ENCODE measurements at regions not wholly inside any gene's neighbourhood (a gene's known extent, or its start where the extent isn't known, plus 50 kb on each side); places are given as distances from the start of the nearest gene placed in this dataset.
"Not testable (repeated sequence)": the region's sequence is repeated elsewhere in the genome, so short reads cannot be mapped to it uniquely, and the experiment has no call there.

DNA sequence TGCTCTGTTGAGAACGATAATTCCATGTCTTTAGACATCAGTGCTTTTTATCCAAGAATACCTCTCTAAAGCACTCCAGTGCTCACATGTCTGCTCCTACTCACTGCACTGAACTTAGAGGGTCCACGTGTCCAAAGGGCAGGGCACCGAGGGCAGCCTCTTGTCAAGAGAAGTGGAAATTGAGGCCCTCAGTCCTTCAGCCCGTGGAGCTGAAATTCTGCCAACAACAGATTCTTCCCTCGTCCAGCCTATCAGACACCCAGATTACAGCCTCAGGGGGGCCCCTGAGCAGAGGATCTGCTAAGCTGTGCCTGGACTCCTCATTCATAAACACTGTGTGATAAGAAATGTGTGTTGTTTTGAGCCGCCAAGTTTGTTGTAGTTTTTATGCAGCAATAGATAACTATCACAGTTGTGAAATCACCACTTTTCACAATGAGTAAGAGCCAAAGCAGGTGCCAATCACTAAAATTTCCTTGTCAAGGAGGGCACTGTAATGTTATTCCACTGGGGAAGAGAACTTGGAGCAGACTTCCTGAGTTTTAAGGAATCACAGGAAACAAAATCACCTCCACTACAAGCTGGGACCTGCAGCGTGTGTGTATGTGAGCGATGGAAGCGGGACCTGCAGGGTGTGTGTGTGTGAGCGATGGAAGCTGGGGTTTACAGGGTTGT, 58.8 kb upstream of the IGFBPL1 start:
- TF ChIP-seq, protein P1, sequence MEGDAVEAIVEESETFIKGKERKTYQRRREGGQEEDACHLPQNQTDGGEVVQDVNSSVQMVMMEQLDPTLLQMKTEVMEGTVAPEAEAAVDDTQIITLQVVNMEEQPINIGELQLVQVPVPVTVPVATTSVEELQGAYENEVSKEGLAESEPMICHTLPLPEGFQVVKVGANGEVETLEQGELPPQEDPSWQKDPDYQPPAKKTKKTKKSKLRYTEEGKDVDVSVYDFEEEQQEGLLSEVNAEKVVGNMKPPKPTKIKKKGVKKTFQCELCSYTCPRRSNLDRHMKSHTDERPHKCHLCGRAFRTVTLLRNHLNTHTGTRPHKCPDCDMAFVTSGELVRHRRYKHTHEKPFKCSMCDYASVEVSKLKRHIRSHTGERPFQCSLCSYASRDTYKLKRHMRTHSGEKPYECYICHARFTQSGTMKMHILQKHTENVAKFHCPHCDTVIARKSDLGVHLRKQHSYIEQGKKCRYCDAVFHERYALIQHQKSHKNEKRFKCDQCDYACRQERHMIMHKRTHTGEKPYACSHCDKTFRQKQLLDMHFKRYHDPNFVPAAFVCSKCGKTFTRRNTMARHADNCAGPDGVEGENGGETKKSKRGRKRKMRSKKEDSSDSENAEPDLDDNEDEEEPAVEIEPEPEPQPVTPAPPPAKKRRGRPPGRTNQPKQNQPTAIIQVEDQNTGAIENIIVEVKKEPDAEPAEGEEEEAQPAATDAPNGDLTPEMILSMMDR (IDR thresholded peaks at IDR 0.05): no peak
- ATAC-seq: no peak
- WGBS, 2 donors: 53 to 58% methylated on average over 10 of the region's 10 CpGs
- H3K27me3 ChIP-seq: no peaks in the 10 kb centered on the region
- no peaks in the 10 kb centered on the region for H3K4me1 ChIP-seq
- FAIRE-seq: no peak
- no peak overlapping the region for H3K27ac ChIP-seq
- DNase-seq: no peak
- no peaks in the 10 kb centered on the region for H3K36me3 ChIP-seq
- no peaks in the 10 kb centered on the region for H3K9me3 ChIP-seq
- no peak overlapping the region for H3K4me3 ChIP-seq
- intact Hi-C loops (cut with DNase I): no loop called here

DNA sequence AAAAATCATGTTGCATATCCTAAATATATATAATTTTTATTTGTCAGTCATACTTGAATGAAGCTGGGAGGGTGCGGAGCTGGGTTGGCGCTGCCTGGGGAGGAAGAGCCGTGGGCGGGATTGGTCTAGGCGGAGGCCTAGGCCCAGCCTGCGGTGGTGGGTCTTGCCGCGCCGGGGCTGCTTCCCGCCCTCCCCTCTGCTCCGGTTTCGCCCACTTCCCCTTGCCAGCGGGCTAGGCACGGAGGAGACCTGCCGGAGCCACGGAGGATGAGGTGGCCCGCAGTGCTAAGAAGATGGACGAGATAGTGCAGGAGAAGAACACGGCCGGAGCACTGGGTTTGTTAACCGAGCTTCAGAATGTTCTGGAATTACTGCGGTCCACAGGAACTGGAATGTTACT, 54.0 kb upstream of the IGFBPL1 start:
- ATAC-seq (no peak), FAIRE-seq (no peak), DNase-seq (no peak)
- Histone ChIP-seq H3K4me3 (no peak overlapping the region), H3K27ac (no peak overlapping the region), H3K9me3 (no peaks in the 10 kb centered on the region), H3K4me1 (no peaks in the 10 kb centered on the region), H3K27me3 (no peaks in the 10 kb centered on the region), H3K36me3 (no peaks in the 10 kb centered on the region)
- intact Hi-C loops (cut with DNase I): no loop called here
- TF ChIP-seq, protein P1 (IDR thresholded peaks at IDR 0.05): no peak
- 86 to 92% methylated on average over 22 of the region's 22 CpGs for WGBS, 2 donors

DNA sequence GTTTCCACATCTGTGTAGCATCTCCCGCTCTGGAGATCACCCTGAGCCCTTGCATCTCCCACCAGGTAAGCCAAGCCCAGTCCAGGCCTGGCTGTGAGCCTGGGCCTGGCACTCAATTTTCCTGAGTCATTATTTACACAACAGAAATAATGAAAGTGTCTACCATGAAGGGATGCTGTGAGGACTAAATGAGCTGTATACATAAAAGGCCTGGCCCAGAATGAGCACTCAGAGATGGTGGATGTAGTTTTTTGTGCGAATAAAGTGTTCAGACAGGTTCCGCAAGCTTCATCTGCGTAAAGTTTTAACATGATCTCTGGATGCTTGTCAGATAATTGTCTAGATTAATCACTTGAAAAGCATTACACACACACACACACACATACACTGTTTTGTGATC, 50.2 kb upstream of the IGFBPL1 start:
- FAIRE-seq; H3K36me3 ChIP-seq; H3K4me1 ChIP-seq; H3K27me3 ChIP-seq; intact Hi-C loops (cut with DNase I); H3K4me3 ChIP-seq; H3K9me3 ChIP-seq; H3K27ac ChIP-seq: not testable (repeated sequence)
- 62 to 66% methylated on average over 4 of the region's 4 CpGs for WGBS, 2 donors
- ATAC-seq (peak; percentile 66 to 90 (median 88)), DNase-seq (peak in 1 of 6 donors; percentile 32)
